SJSA1 (cell line): ENCODE measurements at regions not wholly inside any gene's neighbourhood (a gene's known extent, or its start where the extent isn't known, plus 50 kb on each side); places are given as distances from the start of the nearest gene placed in this dataset.

ENCODE experiments used
- DNase-seq, 2 experiments: peaks; one replicate each; pipeline ENCODE4 v3.0.0-alpha.2; 2015 to 2020; ENCODE audit warnings: low spot score in 2 of 2, low read depth in 1 of 2
- H3K27ac ChIP-seq: fragments of 250-450 bp; sonication (Bioruptor Pico); 2 replicates; pipeline ENCODE4 v1.5.1; 2020; ENCODE audit warnings: mild to moderate bottlenecking, moderate library complexity
- H3K27me3 ChIP-seq: fragments of 250-450 bp; sonication (Bioruptor Pico); replicated peaks from 2 replicates; pipeline ENCODE4 v1.5.1; 2020; ENCODE audit warnings: mild to moderate bottlenecking, moderate library complexity
- H3K36me3 ChIP-seq: fragments of 250-450 bp; sonication (Bioruptor Pico); 2 replicates; pipeline ENCODE4 v1.5.1; 2020; ENCODE audit warnings: mild to moderate bottlenecking
- H3K4me1 ChIP-seq: fragments of 250-450 bp; sonication (Bioruptor Pico); replicated peaks from 2 replicates; pipeline ENCODE4 v1.6.1; 2021; ENCODE audit warnings: mild to moderate bottlenecking
- H3K4me3 ChIP-seq: fragments of 250-450 bp; sonication (Bioruptor Pico); 2 replicates; pipeline ENCODE4 v1.5.1; 2020; ENCODE audit warnings: mild to moderate bottlenecking
- H3K9me3 ChIP-seq: fragments of 250-450 bp; sonication (Bioruptor Pico); replicated peaks from 2 replicates; pipeline ENCODE4 v1.5.1; 2020; ENCODE audit warnings: mild to moderate bottlenecking

GRCh38 chr10:55466806-55467504 is 665.9 kb upstream of the PCDH15 start:
- no peak overlapping the region for H3K4me3 ChIP-seq
- H3K27ac ChIP-seq = no peak overlapping the region
- H3K4me1 ChIP-seq = no peaks in the 10 kb centered on the region
- no peaks in the 10 kb centered on the region for H3K27me3 ChIP-seq
- H3K9me3 ChIP-seq = no peaks in the 10 kb centered on the region
- no peak for DNase-seq
- H3K36me3 ChIP-seq = no peaks in the 10 kb centered on the region

GRCh38 chr10:55464083-55464482 is 663.1 kb upstream of the PCDH15 start:
- no peak for DNase-seq
- H3K36me3 ChIP-seq = no peaks in the 10 kb centered on the region
- no peaks in the 10 kb centered on the region for H3K27me3 ChIP-seq
- H3K4me1 ChIP-seq = no peaks in the 10 kb centered on the region
- H3K27ac ChIP-seq = no peak overlapping the region
- H3K9me3 ChIP-seq = no peaks in the 10 kb centered on the region
- no peak overlapping the region for H3K4me3 ChIP-seq

- no peaks in the 10 kb centered on the region for H3K27me3 ChIP-seq
- no peak overlapping the region for H3K4me3 ChIP-seq
- DNase-seq = no peak
- H3K4me1 ChIP-seq = no peaks in the 10 kb centered on the region
- no peaks in the 10 kb centered on the region for H3K9me3 ChIP-seq
- no peak overlapping the region for H3K27ac ChIP-seq
- no peaks in the 10 kb centered on the region for H3K36me3 ChIP-seq
These were observed 659.0 kb upstream of the PCDH15 start for GRCh38 chr10:55460008-55460407.

DNA sequence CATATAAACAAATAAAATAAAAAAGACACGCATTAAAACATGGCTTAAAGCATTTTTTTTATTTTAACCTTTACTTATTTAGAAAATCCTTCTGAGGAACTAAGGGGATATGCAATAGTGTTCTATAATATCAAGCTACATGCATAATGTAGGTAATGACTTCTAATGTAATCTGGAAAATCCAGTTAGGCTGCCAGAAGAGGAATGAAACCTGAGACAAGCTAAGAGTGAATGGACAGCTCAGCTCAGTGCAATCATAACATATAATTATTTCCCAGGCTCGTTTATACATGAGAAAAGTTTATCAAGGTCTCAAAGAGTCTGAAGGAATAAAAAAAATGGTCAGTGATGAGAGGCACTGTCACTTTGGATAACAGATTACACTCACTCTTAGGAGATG is 649.0 kb upstream of the PCDH15 start:
- Histone ChIP-seq H3K27ac (no peak overlapping the region), H3K4me3 (no peak overlapping the region), H3K36me3 (no peaks in the 10 kb centered on the region), H3K27me3 (no peaks in the 10 kb centered on the region), H3K9me3 (no peaks in the 10 kb centered on the region), H3K4me1 (no peaks in the 10 kb centered on the region)
- DNase-seq = no peak

DNA sequence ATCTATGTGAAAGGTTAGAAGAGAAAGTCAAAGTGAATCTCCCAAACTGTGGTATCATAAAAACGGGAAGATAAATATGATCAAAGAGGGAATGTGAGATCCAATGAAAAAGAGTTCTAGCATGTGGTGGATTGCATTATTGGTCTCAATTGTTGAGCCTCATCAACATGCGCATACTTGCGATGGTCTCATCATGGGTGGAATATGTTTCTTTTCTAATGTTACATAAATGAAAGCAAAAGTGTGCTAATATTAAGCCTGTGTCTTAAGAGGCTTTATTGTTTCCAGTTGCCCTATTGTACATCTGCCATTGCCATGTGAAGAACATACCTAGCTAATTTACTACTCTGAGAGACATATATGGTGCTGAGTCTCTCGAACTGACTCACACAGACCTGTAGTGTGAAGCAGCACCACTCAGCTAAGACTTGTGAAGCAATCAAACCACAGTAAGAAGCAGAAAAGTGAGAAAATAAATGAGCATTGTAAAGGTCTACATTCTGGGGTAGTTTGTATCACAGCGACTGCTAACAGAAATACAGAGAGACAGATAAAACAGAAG is 645.5 kb upstream of the PCDH15 start:
- H3K4me1 ChIP-seq = no peaks in the 10 kb centered on the region
- no peak overlapping the region for H3K4me3 ChIP-seq
- DNase-seq = no peak
- no peaks in the 10 kb centered on the region for H3K9me3 ChIP-seq
- H3K36me3 ChIP-seq = no peaks in the 10 kb centered on the region
- H3K27ac ChIP-seq = no peak overlapping the region
- H3K27me3 ChIP-seq = no peaks in the 10 kb centered on the region

GRCh38 chr10:55441777-55442176 is 640.7 kb upstream of the PCDH15 start:
- DNase-seq = no peak
- Histone ChIP-seq H3K27ac (no peak overlapping the region), H3K27me3 (no peaks in the 10 kb centered on the region), H3K36me3 (no peaks in the 10 kb centered on the region), H3K4me1 (no peaks in the 10 kb centered on the region), H3K4me3 (no peak overlapping the region), H3K9me3 (no peaks in the 10 kb centered on the region)

GRCh38 chr10:55426138-55426537 is 625.1 kb upstream of the PCDH15 start:
- H3K9me3 ChIP-seq = no peaks in the 10 kb centered on the region
- no peaks in the 10 kb centered on the region for H3K27me3 ChIP-seq
- H3K27ac ChIP-seq = no peak overlapping the region
- no peak overlapping the region for H3K4me3 ChIP-seq
- H3K4me1 ChIP-seq = no peaks in the 10 kb centered on the region
- H3K36me3 ChIP-seq = no peaks in the 10 kb centered on the region
- no peak for DNase-seq

DNA sequence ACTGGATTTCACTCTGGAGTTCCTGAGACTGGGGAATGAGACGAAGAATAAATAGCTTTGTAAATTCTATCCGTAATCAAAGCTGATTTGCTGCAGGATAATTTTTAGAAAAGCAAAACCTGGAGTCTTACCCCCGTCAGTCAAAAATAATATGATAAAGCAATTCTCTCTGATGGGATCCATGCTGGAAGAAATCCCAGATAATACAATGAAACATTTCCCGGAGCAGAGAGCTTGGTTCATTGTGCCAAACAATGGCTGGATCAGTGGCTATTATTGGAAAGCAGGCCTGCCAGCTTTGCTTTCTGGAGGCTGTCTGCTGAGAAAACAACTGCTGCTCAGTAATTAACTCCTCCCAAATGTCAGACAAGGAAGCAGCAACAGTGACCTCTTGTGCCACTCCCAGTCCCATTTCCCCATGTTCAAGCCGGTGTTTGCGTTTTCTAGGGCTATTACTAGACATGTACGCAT is 609.4 kb upstream of the PCDH15 start:
- no peak for DNase-seq
- Histone ChIP-seq H3K27ac (no peak overlapping the region), H3K4me3 (no peak overlapping the region)

DNA sequence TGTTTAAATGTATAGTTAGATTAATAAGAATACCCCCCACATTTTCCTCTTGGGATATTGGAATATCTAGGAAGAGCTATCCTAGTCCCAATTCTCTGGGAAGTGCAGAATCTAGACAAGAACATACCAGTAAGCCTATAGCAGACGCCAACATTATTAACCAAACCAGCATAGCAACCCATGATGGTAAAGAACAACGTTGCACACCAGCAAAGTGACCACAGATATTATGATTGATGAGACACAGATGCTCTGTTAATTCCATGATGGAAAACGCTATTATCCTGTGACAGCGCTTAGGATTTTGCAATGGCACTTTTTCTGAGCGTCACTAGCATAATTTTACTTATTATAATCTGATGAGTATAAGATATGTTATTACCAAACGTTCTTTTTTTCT is 603.1 kb upstream of the PCDH15 start:
- Histone ChIP-seq H3K27me3 (no peaks in the 10 kb centered on the region), H3K4me1 (no peaks in the 10 kb centered on the region), H3K27ac (no peak overlapping the region), H3K36me3 (no peaks in the 10 kb centered on the region), H3K4me3 (no peak overlapping the region), H3K9me3 (no peaks in the 10 kb centered on the region)
- no peak for DNase-seq

More for the DNA sequence above, 609.4 kb upstream of the PCDH15 start:
- Histone ChIP-seq H3K9me3 (no peaks in the 10 kb centered on the region), H3K4me1 (no peaks in the 10 kb centered on the region), H3K27me3 (no peaks in the 10 kb centered on the region), H3K36me3 (no peaks in the 10 kb centered on the region)

GRCh38 chr10:55400075-55400849 is 599.2 kb upstream of the PCDH15 start:
- H3K27ac ChIP-seq = no peak overlapping the region
- H3K4me3 ChIP-seq = no peak overlapping the region
- no peaks in the 10 kb centered on the region for H3K27me3 ChIP-seq
- DNase-seq = no peak
- H3K4me1 ChIP-seq = no peaks in the 10 kb centered on the region
- no peaks in the 10 kb centered on the region for H3K9me3 ChIP-seq
- no peaks in the 10 kb centered on the region for H3K36me3 ChIP-seq

DNA sequence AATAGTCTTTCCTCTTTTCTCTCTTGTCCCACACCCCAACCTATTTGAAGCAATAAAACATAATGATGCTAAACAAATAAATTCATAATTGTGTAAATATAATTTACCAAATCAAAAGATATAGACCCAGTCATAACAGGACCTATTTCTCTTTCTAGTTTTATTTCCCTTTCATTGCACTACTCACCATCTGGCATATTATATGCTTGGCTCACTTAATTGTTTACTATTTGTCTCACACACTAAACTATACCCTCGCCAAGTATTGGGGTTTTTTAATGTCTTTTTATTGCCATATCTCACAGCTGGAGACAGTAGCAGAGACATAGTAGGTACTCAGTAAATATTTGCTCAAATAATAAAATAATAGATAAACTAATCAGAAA is 597.5 kb upstream of the PCDH15 start:
- no peak for DNase-seq

GRCh38 chr10:55397777-55398496 is 596.9 kb upstream of the PCDH15 start:
- no peaks in the 10 kb centered on the region for H3K36me3 ChIP-seq
- H3K27me3 ChIP-seq = no peaks in the 10 kb centered on the region
- no peak overlapping the region for H3K27ac ChIP-seq
- no peaks in the 10 kb centered on the region for H3K4me1 ChIP-seq
- DNase-seq = no peak
- H3K4me3 ChIP-seq = no peak overlapping the region
- no peaks in the 10 kb centered on the region for H3K9me3 ChIP-seq

More for the DNA sequence above, 597.5 kb upstream of the PCDH15 start:
- H3K9me3 ChIP-seq = no peaks in the 10 kb centered on the region
- no peak overlapping the region for H3K4me3 ChIP-seq
- H3K27me3 ChIP-seq = no peaks in the 10 kb centered on the region
- no peak overlapping the region for H3K27ac ChIP-seq
- no peaks in the 10 kb centered on the region for H3K36me3 ChIP-seq
- no peaks in the 10 kb centered on the region for H3K4me1 ChIP-seq

- Histone ChIP-seq H3K4me3 (no peak overlapping the region), H3K27ac (no peak overlapping the region), H3K9me3 (no peaks in the 10 kb centered on the region), H3K27me3 (no peaks in the 10 kb centered on the region), H3K36me3 (no peaks in the 10 kb centered on the region), H3K4me1 (no peaks in the 10 kb centered on the region)
- no peak for DNase-seq
These were observed 577.2 kb upstream of the PCDH15 start for GRCh38 chr10:55378196-55378595.

GRCh38 chr10:55374917-55375316 is 573.9 kb upstream of the PCDH15 start:
- Histone ChIP-seq H3K4me3 (no peak overlapping the region), H3K36me3 (no peaks in the 10 kb centered on the region), H3K4me1 (no peaks in the 10 kb centered on the region), H3K9me3 (no peaks in the 10 kb centered on the region), H3K27ac (no peak overlapping the region), H3K27me3 (no peaks in the 10 kb centered on the region)
- DNase-seq = no peak
